WTC11 (cell line): ENCODE measurements at regions not wholly inside any gene's neighbourhood (a gene's known extent, or its start where the extent isn't known, plus 50 kb on each side); places are given as distances from the start of the nearest gene placed in this dataset.

Source experiments
- ATAC-seq: fragments of 200-7000 bp; cut with Tn5 transposase; 2 replicates; pipeline ENCODE4 v1.10.0; 2021; ENCODE audit warnings: mild to moderate bottlenecking, moderate library complexity
- CTCF ChIA-PET: fragments of 300-600 bp; sonication (Branson Sonifier 250); formaldehyde crosslinking; loops from one replicate; lab custom pipeline; 2021; ENCODE audit warnings: antibody characterized with exemption; lab: Charles Lee
- POLR2A ChIA-PET: fragments of 350-600 bp; sonication (Branson Sonifier 250); formaldehyde crosslinking; loops from one replicate; lab custom pipeline; 2021; ENCODE audit warnings: antibody characterized with exemption; lab: Charles Lee
- DNase-seq: peaks from one replicate; pipeline ENCODE4 v3.0.0; 2021; ENCODE audit warnings: low spot score
- H3K27ac Mint-ChIP-seq: 2 replicates; pipeline ENCODE4 v1.8.0; 2021; ENCODE audit warnings: mixed read lengths
- H3K27me3 Mint-ChIP-seq: 2 replicates; pipeline ENCODE4 v1.8.0; 2021; ENCODE audit warnings: low read depth, mild to moderate bottlenecking, moderate library complexity, mixed read lengths
- H3K36me3 Mint-ChIP-seq: 2 replicates; pipeline ENCODE4 v1.8.0; 2021; ENCODE audit warnings: mixed read lengths
- H3K4me1 Mint-ChIP-seq: 2 replicates; pipeline ENCODE4 v1.8.0; 2022; ENCODE audit warnings: mixed read lengths
- H3K4me3 Mint-ChIP-seq: 2 replicates; pipeline ENCODE4 v1.8.0; 2021; ENCODE audit warnings: mild to moderate bottlenecking, moderate library complexity, mixed read lengths
- H3K9me3 Mint-ChIP-seq: 2 replicates; pipeline ENCODE4 v1.8.0; 2021; ENCODE audit warnings: mixed read lengths
- ATF1 ChIP-seq: sonication (generic); formaldehyde crosslinking; IDR thresholded peaks from 2 replicates; pipeline ENCODE4 v1.8.1; 2023; ENCODE audit warnings: mild to moderate bottlenecking, moderate library complexity, missing genetic modification reagents
- ATF2 ChIP-seq: sonication (generic); formaldehyde crosslinking; IDR thresholded peaks from 2 replicates; pipeline ENCODE4 v1.8.1; 2022; ENCODE audit warnings: low read depth, missing genetic modification reagents, borderline replicate concordance
- EMX1 ChIP-seq: fragments of 250-450 bp; sonication (Bioruptor Pico); IDR thresholded peaks from 2 replicates; pipeline ENCODE4 v1.8.0; 2021; ENCODE audit warnings: mild to moderate bottlenecking
- GRHL2 ChIP-seq: fragments of 250-450 bp; sonication (Bioruptor Pico); IDR thresholded peaks from 2 replicates; pipeline ENCODE4 v1.8.0; 2022; ENCODE audit warnings: mild to moderate bottlenecking, moderate library complexity; ENCODE audit not compliant: insufficient replicate concordance, severe bottlenecking
- JAZF1 ChIP-seq: fragments of 250-450 bp; sonication (Bioruptor Pico); IDR thresholded peaks from 2 replicates; pipeline ENCODE4 v1.9.0; 2021; ENCODE audit warnings: moderate library complexity, mild to moderate bottlenecking, inconsistent platforms
- JUN ChIP-seq: sonication (generic); formaldehyde crosslinking; IDR thresholded peaks from 2 replicates; pipeline ENCODE4 v1.8.0; 2023; ENCODE audit warnings: mild to moderate bottlenecking, missing genetic modification reagents
- KAT7 ChIP-seq: sonication (generic); formaldehyde crosslinking; IDR thresholded peaks from 2 replicates; pipeline ENCODE4 v1.8.1; 2023; ENCODE audit warnings: missing genetic modification reagents, mild to moderate bottlenecking, borderline replicate concordance
- MXD4 ChIP-seq: fragments of 250-450 bp; sonication (Bioruptor Pico); IDR thresholded peaks from 2 replicates; pipeline ENCODE4 v1.8.0; 2021; ENCODE audit warnings: mild to moderate bottlenecking, moderate library complexity, borderline replicate concordance
- NFE2L1 ChIP-seq: sonication (generic); formaldehyde crosslinking; IDR thresholded peaks from 2 replicates; pipeline ENCODE4 v1.8.1; 2023; ENCODE audit warnings: missing genetic modification reagents
- NR1H2 ChIP-seq: sonication (generic); formaldehyde crosslinking; IDR thresholded peaks from 2 replicates; pipeline ENCODE4 v1.9.0; 2021; ENCODE audit warnings: mild to moderate bottlenecking, moderate library complexity, missing genetic modification reagents
- PRRX2 ChIP-seq: fragments of 250-450 bp; sonication (Bioruptor Pico); IDR thresholded peaks from 2 replicates; pipeline ENCODE4 v1.8.0; 2021; ENCODE audit warnings: mild to moderate bottlenecking
- SMAD3 ChIP-seq: sonication (generic); formaldehyde crosslinking; IDR thresholded peaks from 2 replicates; pipeline ENCODE4 v1.8.0; 2022; ENCODE audit warnings: missing genetic modification reagents, mild to moderate bottlenecking, borderline replicate concordance
- SMAD4 ChIP-seq: sonication (generic); formaldehyde crosslinking; IDR thresholded peaks from 2 replicates; pipeline ENCODE4 v1.8.0; 2022; ENCODE audit warnings: mild to moderate bottlenecking, missing genetic modification reagents
- SP1 ChIP-seq: sonication (generic); formaldehyde crosslinking; conservative IDR thresholded peaks from 2 replicates; pipeline ENCODE4 v1.8.1; 2022; ENCODE audit warnings: missing genetic modification reagents
- ZMAT4 ChIP-seq: fragments of 250-450 bp; sonication (Bioruptor Pico); IDR thresholded peaks from 2 replicates; pipeline ENCODE4 v1.9.0; 2021; ENCODE audit warnings: mild to moderate bottlenecking
- TF ChIP-seq, protein P1 (sequence below): sonication (generic); formaldehyde crosslinking; IDR thresholded peaks from 2 replicates; pipeline ENCODE4 v1.8.1; 2023; ENCODE audit warnings: mild to moderate bottlenecking, moderate library complexity, missing genetic modification reagents
- TF ChIP-seq, protein P2 (sequence below): fragments of 250-450 bp; sonication (Bioruptor Pico); conservative IDR thresholded peaks from 2 replicates; pipeline ENCODE4 v1.9.0; 2021; ENCODE audit warnings: mild to moderate bottlenecking
- TF ChIP-seq, protein P3 (sequence below): sonication (generic); formaldehyde crosslinking; conservative IDR thresholded peaks from 2 replicates; pipeline ENCODE4 v1.8.1; 2022; ENCODE audit warnings: mild to moderate bottlenecking, missing genetic modification reagents
- TF ChIP-seq, protein P4 (sequence below): sonication (generic); formaldehyde crosslinking; IDR thresholded peaks from 2 replicates; pipeline ENCODE4 v1.8.0; 2022; ENCODE audit warnings: mild to moderate bottlenecking, missing genetic modification reagents
- TF ChIP-seq, protein P5 (sequence below): sonication (generic); formaldehyde crosslinking; IDR thresholded peaks from 2 replicates; pipeline ENCODE4 v1.8.1; 2023; ENCODE audit warnings: mild to moderate bottlenecking, missing genetic modification reagents, moderate library complexity
- TF ChIP-seq, protein P6 (sequence below): fragments of 250-450 bp; sonication (Bioruptor Pico); IDR thresholded peaks from 2 replicates; pipeline ENCODE4 v1.8.0; 2021; ENCODE audit warnings: mild to moderate bottlenecking
- TF ChIP-seq, protein P7 (sequence below): sonication (generic); formaldehyde crosslinking; IDR thresholded peaks from 2 replicates; pipeline ENCODE4 v1.8.0; 2022; ENCODE audit warnings: mild to moderate bottlenecking, missing genetic modification reagents
- TF ChIP-seq, protein P8 (sequence below): sonication (generic); formaldehyde crosslinking; IDR thresholded peaks from 2 replicates; pipeline ENCODE4 v1.8.1; 2022; ENCODE audit warnings: mild to moderate bottlenecking, moderate library complexity, missing genetic modification reagents

GRCh38 chr2:239602290-239603282 lies 201.8 kb upstream of the HDAC4 start (continued):
- TF ChIP-seq, protein P1, sequence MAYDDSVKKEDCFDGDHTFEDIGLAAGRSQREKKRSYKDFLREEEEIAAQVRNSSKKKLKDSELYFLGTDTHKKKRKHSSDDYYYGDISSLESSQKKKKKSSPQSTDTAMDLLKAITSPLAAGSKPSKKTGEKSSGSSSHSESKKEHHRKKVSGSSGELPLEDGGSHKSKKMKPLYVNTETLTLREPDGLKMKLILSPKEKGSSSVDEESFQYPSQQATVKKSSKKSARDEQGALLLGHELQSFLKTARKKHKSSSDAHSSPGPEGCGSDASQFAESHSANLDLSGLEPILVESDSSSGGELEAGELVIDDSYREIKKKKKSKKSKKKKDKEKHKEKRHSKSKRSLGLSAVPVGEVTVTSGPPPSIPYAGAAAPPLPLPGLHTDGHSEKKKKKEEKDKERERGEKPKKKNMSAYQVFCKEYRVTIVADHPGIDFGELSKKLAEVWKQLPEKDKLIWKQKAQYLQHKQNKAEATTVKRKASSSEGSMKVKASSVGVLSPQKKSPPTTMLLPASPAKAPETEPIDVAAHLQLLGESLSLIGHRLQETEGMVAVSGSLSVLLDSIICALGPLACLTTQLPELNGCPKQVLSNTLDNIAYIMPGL (CRISPR knock-in tag), result no peak
- TF ChIP-seq JAZF1 (CRISPR knock-in tag) (no peak), SMAD3 (CRISPR knock-in tag) (no peak), NR1H2 (CRISPR knock-in tag) (no peak), ATF1 (CRISPR knock-in tag) (no peak), SMAD4 (CRISPR knock-in tag) (no peak), MXD4 (CRISPR knock-in tag) (no peak), PRRX2 (CRISPR knock-in tag) (no peak)
- TF ChIP-seq, protein P2, sequence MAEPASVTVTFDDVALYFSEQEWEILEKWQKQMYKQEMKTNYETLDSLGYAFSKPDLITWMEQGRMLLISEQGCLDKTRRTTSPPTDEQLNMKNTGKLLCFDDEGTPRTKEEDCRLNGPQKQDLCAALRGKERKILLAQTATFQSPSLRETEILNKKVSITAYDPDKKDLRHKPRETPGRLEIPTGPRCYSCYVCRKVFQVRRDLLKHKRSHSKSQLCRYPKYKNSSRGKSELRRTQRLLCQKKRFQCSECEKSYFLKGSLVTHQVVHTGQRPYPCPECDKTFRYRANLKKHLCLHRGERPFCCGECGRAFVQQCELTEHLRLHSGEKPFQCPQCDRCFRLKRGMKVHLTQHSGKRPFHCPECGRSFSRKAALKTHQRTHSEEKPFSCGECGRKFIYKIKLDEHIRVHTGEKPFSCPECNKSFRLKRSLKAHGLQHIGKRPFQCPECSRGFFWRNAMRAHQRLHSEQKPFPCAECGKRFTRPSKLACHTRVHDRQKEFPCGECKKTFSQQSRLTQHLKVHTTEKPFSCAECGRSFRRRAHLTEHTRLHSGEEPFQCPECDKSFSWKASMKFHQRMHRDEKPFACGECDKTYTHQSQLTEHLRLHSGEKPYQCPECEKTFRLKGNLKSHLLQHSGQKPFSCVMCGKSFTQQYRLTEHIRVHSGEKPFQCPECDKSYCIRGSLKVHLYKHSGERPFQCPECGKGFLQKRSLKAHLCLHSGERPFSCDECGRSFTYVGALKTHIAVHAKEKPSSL, result no peak
- TF ChIP-seq, protein P3, sequence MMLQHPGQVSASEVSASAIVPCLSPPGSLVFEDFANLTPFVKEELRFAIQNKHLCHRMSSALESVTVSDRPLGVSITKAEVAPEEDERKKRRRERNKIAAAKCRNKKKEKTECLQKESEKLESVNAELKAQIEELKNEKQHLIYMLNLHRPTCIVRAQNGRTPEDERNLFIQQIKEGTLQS (CRISPR knock-in tag), result no peak
- TF ChIP-seq, protein P4, sequence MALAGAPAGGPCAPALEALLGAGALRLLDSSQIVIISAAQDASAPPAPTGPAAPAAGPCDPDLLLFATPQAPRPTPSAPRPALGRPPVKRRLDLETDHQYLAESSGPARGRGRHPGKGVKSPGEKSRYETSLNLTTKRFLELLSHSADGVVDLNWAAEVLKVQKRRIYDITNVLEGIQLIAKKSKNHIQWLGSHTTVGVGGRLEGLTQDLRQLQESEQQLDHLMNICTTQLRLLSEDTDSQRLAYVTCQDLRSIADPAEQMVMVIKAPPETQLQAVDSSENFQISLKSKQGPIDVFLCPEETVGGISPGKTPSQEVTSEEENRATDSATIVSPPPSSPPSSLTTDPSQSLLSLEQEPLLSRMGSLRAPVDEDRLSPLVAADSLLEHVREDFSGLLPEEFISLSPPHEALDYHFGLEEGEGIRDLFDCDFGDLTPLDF (CRISPR knock-in tag), result no peak
- TF ChIP-seq, protein P5, sequence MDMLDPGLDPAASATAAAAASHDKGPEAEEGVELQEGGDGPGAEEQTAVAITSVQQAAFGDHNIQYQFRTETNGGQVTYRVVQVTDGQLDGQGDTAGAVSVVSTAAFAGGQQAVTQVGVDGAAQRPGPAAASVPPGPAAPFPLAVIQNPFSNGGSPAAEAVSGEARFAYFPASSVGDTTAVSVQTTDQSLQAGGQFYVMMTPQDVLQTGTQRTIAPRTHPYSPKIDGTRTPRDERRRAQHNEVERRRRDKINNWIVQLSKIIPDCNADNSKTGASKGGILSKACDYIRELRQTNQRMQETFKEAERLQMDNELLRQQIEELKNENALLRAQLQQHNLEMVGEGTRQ, result no peak

GRCh38 chr2:239601880-239602279 lies 201.1 kb upstream of the HDAC4 start:
- no peak for ATAC-seq

More at GRCh38 chr2:239601880-239602279, 201.1 kb upstream of the HDAC4 start:
- Mint-ChIP-seq H3K4me3 (no peak overlapping the region), H3K4me1 (peaks cover 13% of the 10 kb centered on the region), H3K36me3 (no peaks in the 10 kb centered on the region), H3K27me3 (no peaks in the 10 kb centered on the region; the same call in 1 of the 2 replicates), H3K27ac (no peak overlapping the region), H3K9me3 (0 out of 2 replicates have a peak, but pooled peaks cover 6% of the 10 kb centered on the region)
- ChIA-PET CTCF (interaction anchor here (0.9 to 1.3 kb wide), 2 partner anchors 8 to 223 kb away, joined by 3 read pairs; no protein-coding TSS in a partner anchor), POLR2A (no interaction called here)
- TF ChIP-seq GRHL2 (CRISPR knock-in tag) (no peak), KAT7 (CRISPR knock-in tag) (no peak), SP1 (no peak), JUN (CRISPR knock-in tag) (no peak), ZMAT4 (CRISPR knock-in tag) (no peak), ATF2 (no peak), EMX1 (CRISPR knock-in tag) (no peak), NFE2L1 (CRISPR knock-in tag) (no peak)
- TF ChIP-seq, protein P6, sequence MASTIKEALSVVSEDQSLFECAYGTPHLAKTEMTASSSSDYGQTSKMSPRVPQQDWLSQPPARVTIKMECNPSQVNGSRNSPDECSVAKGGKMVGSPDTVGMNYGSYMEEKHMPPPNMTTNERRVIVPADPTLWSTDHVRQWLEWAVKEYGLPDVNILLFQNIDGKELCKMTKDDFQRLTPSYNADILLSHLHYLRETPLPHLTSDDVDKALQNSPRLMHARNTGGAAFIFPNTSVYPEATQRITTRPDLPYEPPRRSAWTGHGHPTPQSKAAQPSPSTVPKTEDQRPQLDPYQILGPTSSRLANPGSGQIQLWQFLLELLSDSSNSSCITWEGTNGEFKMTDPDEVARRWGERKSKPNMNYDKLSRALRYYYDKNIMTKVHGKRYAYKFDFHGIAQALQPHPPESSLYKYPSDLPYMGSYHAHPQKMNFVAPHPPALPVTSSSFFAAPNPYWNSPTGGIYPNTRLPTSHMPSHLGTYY (CRISPR knock-in tag), result no peak
- TF ChIP-seq, protein P7, sequence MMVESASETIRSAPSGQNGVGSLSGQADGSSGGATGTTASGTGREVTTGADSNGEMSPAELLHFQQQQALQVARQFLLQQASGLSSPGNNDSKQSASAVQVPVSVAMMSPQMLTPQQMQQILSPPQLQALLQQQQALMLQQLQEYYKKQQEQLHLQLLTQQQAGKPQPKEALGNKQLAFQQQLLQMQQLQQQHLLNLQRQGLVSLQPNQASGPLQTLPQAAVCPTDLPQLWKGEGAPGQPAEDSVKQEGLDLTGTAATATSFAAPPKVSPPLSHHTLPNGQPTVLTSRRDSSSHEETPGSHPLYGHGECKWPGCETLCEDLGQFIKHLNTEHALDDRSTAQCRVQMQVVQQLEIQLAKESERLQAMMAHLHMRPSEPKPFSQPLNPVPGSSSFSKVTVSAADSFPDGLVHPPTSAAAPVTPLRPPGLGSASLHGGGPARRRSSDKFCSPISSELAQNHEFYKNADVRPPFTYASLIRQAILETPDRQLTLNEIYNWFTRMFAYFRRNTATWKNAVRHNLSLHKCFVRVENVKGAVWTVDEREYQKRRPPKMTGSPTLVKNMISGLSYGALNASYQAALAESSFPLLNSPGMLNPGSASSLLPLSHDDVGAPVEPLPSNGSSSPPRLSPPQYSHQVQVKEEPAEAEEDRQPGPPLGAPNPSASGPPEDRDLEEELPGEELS (CRISPR knock-in tag), result no peak
- TF ChIP-seq, protein P8, sequence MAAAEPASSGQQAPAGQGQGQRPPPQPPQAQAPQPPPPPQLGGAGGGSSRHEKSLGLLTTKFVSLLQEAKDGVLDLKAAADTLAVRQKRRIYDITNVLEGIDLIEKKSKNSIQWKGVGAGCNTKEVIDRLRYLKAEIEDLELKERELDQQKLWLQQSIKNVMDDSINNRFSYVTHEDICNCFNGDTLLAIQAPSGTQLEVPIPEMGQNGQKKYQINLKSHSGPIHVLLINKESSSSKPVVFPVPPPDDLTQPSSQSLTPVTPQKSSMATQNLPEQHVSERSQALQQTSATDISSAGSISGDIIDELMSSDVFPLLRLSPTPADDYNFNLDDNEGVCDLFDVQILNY (CRISPR knock-in tag), result no peak
- no peak for DNase-seq
